ENCODE measurements at regions not wholly inside any gene's neighbourhood (a gene's known extent, or its start where the extent isn't known, plus 50 kb on each side); places are given as distances from the start of the nearest gene placed in this dataset.

- in situ Hi-C loops (cut with HindIII; ENCODE audit: low sequenced_read_pairs), result no loop called here
Observed at GRCh38 chr11:30650266-30650665, 64.1 kb upstream of the MPPED2 start.

Measured in endothelial cell of hepatic sinusoid (primary cell).